ENCODE measurements at regions not wholly inside any gene's neighbourhood (a gene's known extent, or its start where the extent isn't known, plus 50 kb on each side); places are given as distances from the start of the nearest gene placed in this dataset.
"Not testable (repeated sequence)": the region's sequence is repeated elsewhere in the genome, so short reads cannot be mapped to it uniquely, and the experiment has no call there.

DNA sequence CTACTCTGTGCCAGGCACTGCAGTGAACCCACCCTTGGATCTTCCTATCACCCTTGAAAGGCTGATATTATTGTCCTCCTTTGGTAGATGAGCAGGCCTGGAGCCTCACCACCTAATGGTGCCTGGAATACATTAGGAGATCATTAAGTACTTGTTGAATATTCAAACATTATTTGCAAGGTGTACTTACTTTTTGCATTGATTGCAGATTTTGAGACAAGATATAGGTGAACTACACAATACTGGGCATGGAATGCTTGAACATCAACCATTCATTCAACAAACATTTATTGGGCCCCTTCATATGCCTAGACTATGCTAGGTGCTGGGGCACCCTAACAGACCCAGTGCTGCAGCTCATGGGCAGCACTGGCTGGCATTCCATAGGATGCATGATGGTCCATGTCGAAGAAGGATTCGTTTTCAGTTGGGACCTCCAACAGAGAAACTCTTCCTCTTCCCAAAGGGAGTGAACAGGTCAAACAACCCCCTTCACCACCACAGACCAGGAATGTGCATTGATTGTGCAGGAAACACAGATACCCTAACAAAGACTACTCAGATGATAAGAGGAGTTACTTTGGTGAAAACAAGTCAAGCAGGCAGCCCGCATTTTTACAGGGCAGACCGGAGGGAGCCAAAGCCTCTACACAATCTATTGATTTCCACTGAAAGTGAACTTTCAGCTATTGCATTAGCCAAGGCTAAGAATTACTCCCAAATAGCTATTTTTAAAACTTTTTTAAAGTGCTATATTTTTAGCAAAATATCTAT is 149.6 kb upstream of the SH3BP4 start:
- ATAC-seq: no peak
- no peak for DNase-seq

DNA sequence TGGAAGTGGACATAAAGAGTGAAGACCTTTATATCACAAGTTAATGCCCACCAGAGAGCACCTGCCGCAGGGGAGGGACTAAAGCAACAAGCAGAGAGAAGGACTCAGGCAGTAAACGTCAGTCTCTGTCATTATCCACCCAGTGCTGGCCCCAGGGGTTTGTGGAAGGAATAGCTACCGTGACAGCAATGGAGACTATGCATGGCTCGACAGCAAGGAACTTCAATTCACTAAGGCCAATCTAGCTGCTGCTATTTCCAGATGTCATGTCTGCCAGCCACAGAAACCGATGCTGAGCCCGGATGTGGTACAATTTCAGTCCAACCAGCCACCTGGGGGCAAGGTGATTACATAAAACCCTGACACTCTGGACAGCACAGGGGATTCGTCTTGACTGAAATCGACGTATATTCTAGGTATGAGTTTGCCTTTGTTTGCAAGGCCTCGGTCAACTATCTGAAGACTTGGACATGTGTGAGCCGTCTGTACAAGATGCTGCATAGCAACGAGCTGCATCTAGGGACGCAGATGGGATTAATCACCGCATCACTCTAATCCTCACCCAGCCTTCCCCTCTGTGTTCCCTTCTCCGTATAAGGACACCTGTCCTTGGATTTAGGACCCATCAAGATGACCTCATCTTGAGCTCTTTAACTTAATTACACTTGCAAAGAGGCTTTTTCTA is 154.1 kb upstream of the SH3BP4 start:
- no peak for DNase-seq

DNA sequence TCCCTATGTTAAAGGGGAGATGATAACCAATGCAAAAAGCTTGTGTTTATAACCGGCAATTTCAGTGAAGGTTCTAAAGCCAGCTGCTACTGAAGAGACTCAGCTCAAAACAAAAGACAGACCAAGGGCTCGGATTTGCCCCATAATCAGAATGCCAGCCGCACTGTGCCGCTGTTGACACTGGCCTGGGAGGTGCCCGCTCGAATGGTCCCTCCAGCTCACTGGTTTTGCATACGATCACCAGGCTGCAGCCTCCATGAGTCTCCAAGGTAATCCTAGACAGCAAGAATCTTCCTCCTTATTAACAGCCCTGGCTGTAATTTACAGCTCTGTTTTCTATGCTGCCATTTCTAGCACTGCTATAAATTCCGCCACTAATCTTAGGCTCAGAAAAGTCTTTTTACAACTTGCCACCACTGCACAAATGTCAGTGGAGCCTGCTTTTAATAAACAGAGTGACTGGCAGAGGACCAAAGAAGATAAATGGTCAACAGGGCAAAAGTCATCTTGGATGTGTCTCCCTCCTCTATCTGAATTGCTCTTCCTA is 155.7 kb upstream of the SH3BP4 start:
- no peak for DNase-seq
- ATAC-seq: no peak

More for the DNA sequence above, 154.1 kb upstream of the SH3BP4 start:
- no peak for ATAC-seq

DNA sequence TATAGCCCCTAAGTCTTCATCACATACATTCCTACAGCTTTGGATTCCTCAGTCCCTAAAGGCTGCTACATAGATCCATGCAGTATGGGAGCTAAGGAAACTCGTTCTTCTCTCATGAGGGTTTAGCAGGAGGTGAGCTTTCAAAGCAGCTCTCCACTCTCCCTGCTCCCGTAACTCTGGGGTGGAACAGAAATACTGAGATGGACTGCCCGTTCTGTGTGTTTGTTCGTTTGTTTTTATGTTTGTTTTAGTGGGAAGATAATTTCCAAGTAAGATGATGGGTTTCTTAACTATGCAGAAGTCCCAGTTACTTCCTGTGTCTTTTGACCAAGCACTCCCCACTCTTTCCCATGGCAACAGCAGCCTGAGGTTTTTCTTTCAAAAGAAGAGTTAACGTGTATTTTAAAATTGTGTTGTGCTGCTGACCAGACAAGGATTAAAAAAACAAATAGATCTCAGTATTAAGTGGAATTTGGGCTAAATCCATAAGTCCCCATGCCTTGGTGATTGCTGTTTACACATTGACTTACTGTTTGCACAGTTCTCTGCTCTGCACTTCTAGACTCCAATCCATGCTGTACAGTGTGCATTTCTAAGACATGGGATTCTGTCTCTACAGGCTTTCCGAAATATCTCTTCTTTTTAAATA is 156.4 kb upstream of the SH3BP4 start:
- ATAC-seq (no peak), DNase-seq (no peak)

- ATAC-seq (no peak), DNase-seq (no peak)
These were observed 157.0 kb upstream of the SH3BP4 start for GRCh38 chr2:234794866-234795265.

GRCh38 chr2:234793212-234793785 is 158.5 kb upstream of the SH3BP4 start:
- no peak for DNase-seq
- no peak for ATAC-seq

DNA sequence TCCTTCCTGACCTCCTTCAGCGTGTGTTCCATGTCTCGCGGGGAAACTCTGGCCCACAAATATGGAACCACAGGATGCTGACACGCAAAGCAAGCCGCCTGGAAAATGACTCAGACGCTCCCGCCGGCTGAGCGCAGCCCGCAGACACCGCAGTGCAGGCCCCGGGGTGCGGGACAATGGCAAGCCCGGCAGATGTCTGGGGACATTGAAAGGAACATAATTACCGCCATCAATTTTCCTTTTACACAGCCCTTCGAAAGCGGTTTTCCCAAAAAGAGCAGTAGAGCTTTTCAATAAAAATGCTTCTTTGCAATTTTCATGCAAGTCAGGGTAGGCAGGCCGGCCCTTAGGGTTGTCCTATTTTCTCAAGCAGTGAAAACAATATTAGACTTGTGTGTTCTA is 159.2 kb upstream of the SH3BP4 start:
- ATAC-seq (no peak), DNase-seq (no peak)

DNA sequence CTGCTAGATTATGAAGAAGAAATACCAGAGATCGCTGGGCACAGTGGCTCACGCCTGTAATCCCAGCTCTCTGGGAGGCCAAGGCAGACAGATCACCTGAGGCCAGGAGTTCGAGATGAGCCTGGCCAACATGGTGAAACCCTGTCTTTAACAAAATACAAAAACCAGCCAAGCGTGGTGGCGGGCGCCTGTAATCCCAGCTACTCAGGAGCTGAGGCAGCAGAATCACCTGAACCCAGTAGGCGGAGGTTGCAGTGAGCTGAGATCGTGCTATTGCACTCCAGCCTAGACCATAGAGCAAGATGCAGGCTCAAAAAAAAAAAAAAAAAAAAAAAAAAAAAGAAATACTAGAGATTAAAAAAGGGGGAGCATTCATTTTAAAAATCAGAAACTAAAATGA is 159.7 kb upstream of the SH3BP4 start:
- DNase-seq, ATAC-seq: not testable (repeated sequence)

GRCh38 chr2:234790380-234790779 is 161.4 kb upstream of the SH3BP4 start:
- ATAC-seq: no peak
- DNase-seq: no peak

DNA sequence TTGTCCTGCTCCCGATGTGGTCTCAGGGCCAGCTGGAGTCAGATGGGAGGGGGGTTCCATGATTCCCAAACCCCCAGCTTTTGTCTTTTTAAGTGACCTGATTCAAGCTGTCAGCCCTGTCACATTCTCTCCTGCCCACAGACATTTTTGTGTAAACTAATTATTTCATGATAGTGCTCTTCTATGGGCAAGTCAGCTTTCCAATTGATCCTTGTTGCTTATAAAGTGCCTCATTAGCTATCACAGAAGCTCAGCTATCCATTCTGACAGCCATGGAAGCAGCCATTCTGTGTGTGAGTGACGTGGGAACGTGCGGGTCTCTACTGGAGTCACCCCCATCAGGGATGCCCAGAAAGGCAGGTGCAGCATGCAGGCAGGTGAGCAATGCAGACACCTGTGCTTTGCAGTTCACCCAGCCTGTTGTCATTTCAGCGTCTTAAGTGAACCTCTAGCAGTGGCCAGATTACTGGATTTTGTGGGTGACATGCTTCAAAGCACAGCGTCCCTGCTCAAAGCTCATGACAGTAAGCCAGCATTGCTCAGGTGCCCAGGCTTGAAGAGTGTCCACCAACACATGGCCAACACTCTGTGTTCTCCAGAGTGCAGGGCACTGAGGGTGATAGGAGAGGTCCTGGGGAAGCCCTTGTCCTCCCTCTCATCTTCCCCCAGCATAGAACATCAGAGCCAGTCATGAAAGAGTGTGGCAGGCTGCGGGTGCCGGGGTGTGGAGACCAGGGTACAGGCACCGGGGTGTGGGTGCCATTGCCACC is 162.1 kb upstream of the SH3BP4 start:
- no peak for ATAC-seq
- DNase-seq: no peak

- DNase-seq: no peak
- ATAC-seq: no peak
These were observed 163.0 kb upstream of the SH3BP4 start for GRCh38 chr2:234788841-234789240.

DNA sequence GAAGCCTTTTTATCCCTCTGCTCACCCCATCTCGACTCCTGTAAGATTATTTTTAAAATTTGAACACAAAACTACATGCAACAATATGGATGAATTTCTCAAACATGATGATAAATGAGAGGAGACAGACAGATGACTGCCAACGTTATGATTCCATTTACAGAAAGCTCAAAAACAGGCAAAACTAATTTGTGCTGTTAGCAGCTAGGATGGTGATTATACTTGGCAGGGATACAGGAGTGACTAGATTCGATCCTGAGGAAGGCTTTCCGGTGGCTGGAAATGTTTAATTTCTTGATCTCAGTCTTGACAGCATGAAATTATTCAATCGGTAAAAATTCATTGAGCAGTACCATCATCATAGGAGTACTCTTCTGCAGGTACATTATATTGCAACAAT is 163.4 kb upstream of the SH3BP4 start:
- DNase-seq (no peak), ATAC-seq (no peak)

- ATAC-seq: no peak
- no peak for DNase-seq
These were observed 164.7 kb upstream of the SH3BP4 start for GRCh38 chr2:234787114-234787513.

DNA sequence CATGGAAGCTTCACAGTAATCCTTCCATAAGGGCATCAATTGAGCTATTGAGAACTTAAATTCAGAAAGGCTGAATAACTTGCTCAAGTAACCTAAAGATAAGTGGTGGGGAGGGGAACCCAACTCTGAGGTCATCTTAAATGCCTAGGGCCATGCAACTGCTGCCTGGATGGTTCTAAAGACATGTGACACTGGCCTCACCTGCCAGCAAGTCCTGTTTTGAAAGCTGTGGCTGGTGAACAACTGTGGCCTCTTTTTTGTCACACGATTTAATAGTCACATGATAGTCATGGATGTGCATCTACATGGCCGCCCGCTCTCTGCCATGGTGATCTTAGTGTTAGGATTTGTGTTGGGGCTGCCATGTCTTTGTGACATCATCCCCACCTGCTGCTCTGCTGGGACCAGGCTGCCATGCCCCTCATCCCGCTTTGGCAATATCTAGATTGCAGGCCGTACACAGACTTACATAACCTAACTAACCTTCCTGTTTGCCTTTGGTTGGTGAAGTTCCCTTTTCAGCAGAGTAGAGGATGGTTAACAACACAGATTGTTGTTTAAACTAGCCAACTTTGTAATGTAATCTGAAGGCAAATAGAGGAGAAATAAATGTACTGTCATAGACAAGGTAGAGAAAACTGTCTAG is 177.9 kb upstream of the SH3BP4 start:
- DNase-seq (no peak), ATAC-seq (no peak)

DNA sequence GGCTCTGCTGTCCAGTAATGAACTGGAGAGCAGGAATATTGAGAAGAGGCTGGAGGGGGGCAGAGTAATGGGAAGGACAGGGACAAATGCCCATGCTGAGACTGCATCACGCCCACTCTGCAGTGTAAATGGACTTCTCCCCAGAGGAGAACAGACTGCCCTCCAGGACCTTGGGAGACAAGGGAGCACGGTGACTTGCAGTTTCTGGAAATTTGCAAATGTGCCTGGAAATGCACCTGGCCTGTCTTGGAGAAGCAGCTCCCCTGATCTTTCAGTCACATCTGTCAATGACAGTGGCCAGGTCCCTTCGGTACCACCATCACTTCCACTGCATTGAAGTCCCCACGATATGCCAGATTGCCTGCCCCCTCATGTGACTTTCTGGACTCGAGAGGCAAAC is 178.7 kb upstream of the SH3BP4 start:
- ATAC-seq: no peak
- DNase-seq: no peak

GRCh38 chr2:234772733-234773060 is 179.1 kb upstream of the SH3BP4 start:
- DNase-seq: no peak
- no peak for ATAC-seq

DNA sequence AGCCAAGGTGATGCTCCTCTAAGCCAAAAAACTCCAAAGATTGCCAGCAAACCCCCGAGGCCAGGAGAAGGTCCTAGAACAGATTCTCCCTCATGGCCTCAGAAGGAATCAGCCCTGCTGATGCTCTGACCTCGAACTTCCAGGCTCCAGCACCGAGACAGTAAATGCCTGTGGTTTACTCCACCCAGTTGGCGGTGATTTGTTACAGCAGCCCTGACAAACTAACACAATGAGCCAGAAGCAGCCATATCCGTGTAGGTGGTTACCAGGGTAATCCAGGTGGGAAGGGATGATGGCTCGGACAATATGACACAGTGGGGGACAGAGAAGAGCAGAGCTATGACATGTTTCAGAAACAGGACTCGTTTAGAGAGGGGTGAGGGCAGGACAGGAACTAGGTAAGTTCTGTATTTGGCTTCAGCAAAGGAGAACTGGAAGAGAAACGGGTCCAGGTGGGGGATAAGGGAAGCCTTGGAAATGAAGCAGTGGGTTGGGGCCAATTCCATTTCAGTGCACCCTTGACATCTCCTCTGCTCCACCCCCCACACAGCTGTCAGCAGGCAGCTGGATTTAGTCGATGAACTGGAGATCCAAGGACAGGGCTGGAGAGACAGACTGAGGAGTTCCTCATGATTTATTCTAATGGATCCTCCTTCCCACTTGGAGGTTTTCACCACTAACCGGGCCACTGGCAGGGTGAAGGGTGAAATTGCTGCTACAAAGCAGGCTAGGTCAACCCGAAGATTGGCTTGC is 179.7 kb upstream of the SH3BP4 start:
- DNase-seq (no peak), ATAC-seq (no peak)

GRCh38 chr2:234771176-234771575 is 180.6 kb upstream of the SH3BP4 start:
- ATAC-seq (no peak), DNase-seq (no peak)

- DNase-seq: no peak
- no peak for ATAC-seq
These were observed 181.1 kb upstream of the SH3BP4 start for GRCh38 chr2:234770715-234771141.

GRCh38 chr2:234770031-234770506 is 181.7 kb upstream of the SH3BP4 start:
- DNase-seq: no peak
- no peak for ATAC-seq

Data from stimulated activated naive CD8-positive, alpha-beta T cell treated with anti-CD3 and anti-CD28 coated beads, Interleukin-15, Interleukin-2, amounts not matched to agents 100 U/mL and 50 U/mL, for 24 hours (primary cell).